HG02642 (cell line): ENCODE measurements at regions not wholly inside any gene's neighbourhood (a gene's known extent, or its start where the extent isn't known, plus 50 kb on each side); places are given as distances from the start of the nearest gene placed in this dataset.
"Not testable (repeated sequence)": the region's sequence is repeated elsewhere in the genome, so short reads cannot be mapped to it uniquely, and the experiment has no call there.

Experiments used
- ATAC-seq: cut with Tn5 transposase; IDR thresholded peaks from one replicate; pipeline ENCODE4 v1.9.1; 2021; ENCODE audit warnings: mild to moderate bottlenecking; ENCODE audit not compliant: unreplicated experiment, poor library complexity

- ATAC-seq: peak; percentile 5
Measured at GRCh38 chr12:116360579-116361413, 83.3 kb upstream of the MED13L start.

- ATAC-seq: peak; percentile 51
Measured at GRCh38 chr12:116361414-116362223, 84.1 kb upstream of the MED13L start.

DNA sequence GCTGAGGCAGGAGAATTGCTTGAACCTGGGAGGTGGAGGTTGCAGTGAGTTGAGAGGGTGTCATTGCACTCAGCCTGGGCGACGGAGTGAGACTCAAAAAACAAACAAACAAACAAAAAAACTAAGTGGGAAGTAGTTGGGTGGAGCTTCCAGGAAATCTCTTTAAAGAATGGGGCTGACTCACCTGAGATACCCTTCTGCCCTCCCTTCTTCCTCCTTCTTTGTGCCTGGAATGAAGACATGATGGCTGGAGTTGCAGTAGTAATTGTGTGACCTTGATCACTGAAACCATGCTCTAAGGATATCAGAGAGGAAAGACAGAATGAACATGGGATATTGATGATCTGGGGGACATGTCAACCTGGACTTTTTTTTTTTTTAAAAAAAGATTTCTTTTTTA is 87.6 kb upstream of the MED13L start:
- no peak for ATAC-seq

GRCh38 chr12:116365606-116366455 is 88.3 kb upstream of the MED13L start:
- ATAC-seq: no peak

DNA sequence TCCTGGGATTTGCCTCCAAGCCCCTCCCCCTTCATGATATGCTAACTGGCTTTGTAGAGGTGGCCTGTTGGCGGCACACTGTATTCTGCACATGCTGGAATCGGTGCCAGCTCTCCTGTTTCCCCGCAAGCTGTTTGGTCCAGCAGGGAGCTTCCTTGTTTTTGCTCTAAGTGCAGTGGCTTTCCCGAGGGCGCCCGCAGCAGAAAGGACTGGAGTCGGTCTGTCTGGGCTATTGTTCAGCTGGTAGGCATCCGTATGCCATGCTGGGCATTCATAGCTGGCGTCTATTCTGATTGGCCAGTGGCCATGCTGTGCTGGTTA is 88.9 kb upstream of the MED13L start:
- ATAC-seq: no peak

- ATAC-seq: no peak
Measured at GRCh38 chr12:116366824-116367223, 89.3 kb upstream of the MED13L start.

- no peak for ATAC-seq
Measured at GRCh38 chr12:116368196-116369194, 91.0 kb upstream of the MED13L start.

- no peak for ATAC-seq
Measured at GRCh38 chr12:116370004-116370404, 92.5 kb upstream of the MED13L start.

GRCh38 chr12:116370886-116371580 is 93.5 kb upstream of the MED13L start:
- no peak for ATAC-seq

GRCh38 chr12:116372815-116373214 is 95.3 kb upstream of the MED13L start:
- no peak for ATAC-seq

DNA sequence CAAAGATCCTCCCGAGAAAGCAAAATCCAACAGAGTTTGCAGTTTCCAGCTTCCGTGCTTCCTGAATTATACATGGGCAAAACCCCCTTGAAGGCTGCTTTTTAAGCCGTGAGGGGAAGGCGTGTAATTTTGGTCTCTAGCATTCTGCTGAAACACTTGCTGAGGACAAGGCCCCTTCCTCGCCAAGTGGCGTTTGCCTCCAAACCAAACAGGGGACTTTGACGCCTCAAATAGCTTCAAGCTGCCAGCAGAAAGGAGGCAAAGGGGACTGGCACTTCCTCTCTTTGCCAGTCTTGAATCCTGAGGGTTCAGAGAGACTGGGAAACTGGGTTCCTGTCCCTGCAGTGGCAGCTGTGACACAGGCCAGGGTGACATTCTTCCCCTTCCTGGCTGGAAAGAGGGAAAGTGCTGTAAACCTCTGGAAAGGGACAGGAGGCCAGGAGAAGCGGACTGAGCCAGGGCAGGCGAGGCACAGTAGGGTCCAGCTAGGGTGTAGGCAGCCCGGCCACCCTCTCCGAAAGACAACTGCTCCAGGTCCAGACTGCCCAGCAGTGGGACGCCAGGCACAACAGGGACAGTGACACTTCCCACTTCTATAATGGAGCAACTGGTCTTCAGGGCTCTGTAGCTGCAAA is 96.2 kb upstream of the MED13L start:
- no peak for ATAC-seq

- no peak for ATAC-seq
Measured at GRCh38 chr12:116374207-116374606, 96.7 kb upstream of the MED13L start.

DNA sequence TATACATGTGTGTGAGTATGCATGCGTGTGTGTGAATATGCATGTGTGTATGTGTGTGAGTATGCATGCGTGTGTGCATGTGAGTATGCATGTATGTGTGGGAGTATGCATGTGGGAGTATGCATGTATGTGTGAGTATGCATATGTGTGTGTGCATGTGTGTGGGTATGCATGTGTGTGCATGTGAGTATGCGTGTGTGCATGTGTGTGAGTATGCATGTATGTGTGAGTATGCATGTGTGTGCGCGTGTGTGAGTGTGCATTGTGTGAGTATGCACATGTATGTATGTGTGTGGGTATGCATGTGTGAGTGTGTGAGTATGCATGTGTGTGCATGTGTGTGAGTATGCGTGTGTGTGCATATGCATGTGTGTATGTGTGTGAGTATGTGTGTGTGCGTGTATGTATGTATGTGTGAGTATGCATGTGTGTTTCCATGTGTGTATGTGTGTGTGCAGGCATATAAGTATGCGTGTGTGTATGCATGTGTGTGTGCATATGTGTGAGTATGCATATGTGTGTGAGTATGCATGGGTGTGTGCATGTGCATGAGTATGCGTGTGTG is 97.9 kb upstream of the MED13L start:
- no peak for ATAC-seq

DNA sequence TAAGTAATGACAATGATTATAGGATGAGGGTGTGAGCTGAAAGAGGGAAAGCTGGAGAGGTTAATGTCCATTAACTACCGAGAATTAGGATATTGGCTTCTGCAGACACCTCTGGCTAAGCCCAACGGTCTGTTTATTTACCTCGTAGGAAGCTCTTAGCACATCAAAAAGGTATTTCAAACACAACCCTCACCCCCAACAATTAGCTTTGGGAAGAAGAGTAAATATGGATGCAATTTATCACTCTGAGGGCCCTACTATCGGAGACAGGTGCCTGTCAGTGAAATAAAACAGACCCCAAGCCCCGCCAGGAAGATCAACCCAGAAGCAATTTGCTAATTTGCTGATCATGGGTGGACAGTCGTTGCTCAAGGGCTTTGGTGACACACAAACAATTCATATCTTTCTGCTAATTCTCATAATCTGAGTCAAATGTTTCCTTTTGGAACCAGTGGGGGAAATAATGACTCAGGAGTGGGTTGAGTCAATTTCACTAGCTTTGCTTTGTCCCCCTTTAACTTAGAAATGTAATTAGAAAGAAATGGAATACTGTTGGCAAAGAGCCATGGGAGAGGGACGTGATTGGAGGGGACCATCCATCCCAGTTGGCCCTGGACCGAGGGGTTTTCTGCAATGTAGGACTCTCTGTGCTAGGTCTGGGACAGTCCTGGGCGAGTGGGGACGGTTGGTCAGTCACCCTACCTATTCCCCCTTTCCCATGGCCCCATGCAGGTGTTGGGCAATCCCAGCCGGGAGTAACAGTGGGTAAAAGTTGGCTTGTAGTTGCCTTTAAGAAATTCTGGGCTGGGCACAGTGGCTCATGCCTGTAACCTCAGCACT is 99.1 kb upstream of the MED13L start:
- no peak for ATAC-seq

- ATAC-seq: not testable (repeated sequence)
Measured at GRCh38 chr12:116377194-116377571, 99.7 kb upstream of the MED13L start.

- ATAC-seq: no peak
Measured at GRCh38 chr12:116378002-116378401, 100.5 kb upstream of the MED13L start.

DNA sequence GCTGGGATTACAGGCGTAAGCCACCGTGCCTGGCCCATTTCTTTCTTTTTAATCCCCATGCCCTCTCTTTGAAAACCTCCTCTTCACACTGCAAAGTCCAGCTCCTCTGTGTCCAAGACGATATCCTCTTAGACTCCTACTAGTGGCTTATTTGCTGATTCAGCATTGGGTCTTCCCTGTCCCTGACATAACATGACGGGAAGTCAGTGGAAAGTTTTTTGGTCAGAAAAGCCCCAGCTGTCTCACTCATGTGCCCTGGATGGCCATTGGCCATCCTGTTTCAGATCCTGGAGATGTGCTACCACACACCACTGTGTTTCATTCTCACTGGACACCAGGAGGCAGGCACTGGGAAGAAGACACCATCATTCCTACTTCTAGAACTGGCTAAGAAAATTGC is 102.6 kb upstream of the MED13L start:
- no peak for ATAC-seq
